ENCODE measurements at regions not wholly inside any gene's neighbourhood (a gene's known extent, or its start where the extent isn't known, plus 50 kb on each side); places are given as distances from the start of the nearest gene placed in this dataset.

GRCh38 chr10:3419719-3420495 is 247.3 kb upstream of the PITRM1 start:
- DNase-seq (ENCODE audit: low read depth): no peak
- in situ Hi-C loops (cut with HindIII; ENCODE audit: low pct_unique_long_range_greater_than_20kb, low sequenced_read_pairs): no loop called here

GRCh38 chr10:3418926-3419325 is 246.3 kb upstream of the PITRM1 start:
- DNase-seq (ENCODE audit: low read depth): no peak
- in situ Hi-C loops (cut with HindIII; ENCODE audit: low pct_unique_long_range_greater_than_20kb, low sequenced_read_pairs): no loop called here

- in situ Hi-C loops (cut with HindIII; ENCODE audit: low pct_unique_long_range_greater_than_20kb, low sequenced_read_pairs): no loop called here
- DNase-seq (ENCODE audit: low read depth): peak; percentile 79
Measured at GRCh38 chr10:3418041-3418754, 245.6 kb upstream of the PITRM1 start.

GRCh38 chr10:3417096-3417495 is 244.5 kb upstream of the PITRM1 start:
- DNase-seq (ENCODE audit: low read depth): no peak
- in situ Hi-C loops (cut with HindIII; ENCODE audit: low pct_unique_long_range_greater_than_20kb, low sequenced_read_pairs): no loop called here

GRCh38 chr10:3415878-3416605 is 243.5 kb upstream of the PITRM1 start:
- in situ Hi-C loops (cut with HindIII; ENCODE audit: low pct_unique_long_range_greater_than_20kb, low sequenced_read_pairs): no loop called here
- DNase-seq (ENCODE audit: low read depth): no peak

GRCh38 chr10:3415038-3415736 is 242.6 kb upstream of the PITRM1 start:
- no peak for DNase-seq (ENCODE audit: low read depth)
- in situ Hi-C loops (cut with HindIII; ENCODE audit: low pct_unique_long_range_greater_than_20kb, low sequenced_read_pairs): no loop called here

GRCh38 chr10:3414667-3415023 is 242.1 kb upstream of the PITRM1 start:
- in situ Hi-C loops (cut with HindIII; ENCODE audit: low pct_unique_long_range_greater_than_20kb, low sequenced_read_pairs): no loop called here

GRCh38 chr10:3413937-3414666 is 241.5 kb upstream of the PITRM1 start:
- no peak for DNase-seq (ENCODE audit: low read depth)
- in situ Hi-C loops (cut with HindIII; ENCODE audit: low pct_unique_long_range_greater_than_20kb, low sequenced_read_pairs): no loop called here

More at GRCh38 chr10:3414667-3415023, 242.1 kb upstream of the PITRM1 start:
- no peak for DNase-seq (ENCODE audit: low read depth)

GRCh38 chr10:3412646-3413045 is 240.1 kb upstream of the PITRM1 start:
- in situ Hi-C loops (cut with HindIII; ENCODE audit: low pct_unique_long_range_greater_than_20kb, low sequenced_read_pairs): no loop called here
- no peak for DNase-seq (ENCODE audit: low read depth)

- in situ Hi-C loops (cut with HindIII; ENCODE audit: low pct_unique_long_range_greater_than_20kb, low sequenced_read_pairs): no loop called here
- DNase-seq (ENCODE audit: low read depth): no peak
Measured at GRCh38 chr10:3412071-3412582, 239.5 kb upstream of the PITRM1 start.

GRCh38 chr10:3411044-3411443 is 238.5 kb upstream of the PITRM1 start:
- DNase-seq (ENCODE audit: low read depth): no peak
- in situ Hi-C loops (cut with HindIII; ENCODE audit: low pct_unique_long_range_greater_than_20kb, low sequenced_read_pairs): no loop called here

- DNase-seq (ENCODE audit: low read depth): no peak
- in situ Hi-C loops (cut with HindIII; ENCODE audit: low pct_unique_long_range_greater_than_20kb, low sequenced_read_pairs): no loop called here
Measured at GRCh38 chr10:3409928-3410327, 237.3 kb upstream of the PITRM1 start.

GRCh38 chr10:3408603-3409365 is 236.2 kb upstream of the PITRM1 start:
- DNase-seq (ENCODE audit: low read depth): no peak
- in situ Hi-C loops (cut with HindIII; ENCODE audit: low pct_unique_long_range_greater_than_20kb, low sequenced_read_pairs): no loop called here

- DNase-seq (ENCODE audit: low read depth): no peak
- in situ Hi-C loops (cut with HindIII; ENCODE audit: low pct_unique_long_range_greater_than_20kb, low sequenced_read_pairs): no loop called here
Measured at GRCh38 chr10:3407208-3407607, 234.6 kb upstream of the PITRM1 start.

GRCh38 chr10:3406556-3406955 is 234.0 kb upstream of the PITRM1 start:
- DNase-seq (ENCODE audit: low read depth): no peak
- in situ Hi-C loops (cut with HindIII; ENCODE audit: low pct_unique_long_range_greater_than_20kb, low sequenced_read_pairs): no loop called here

- in situ Hi-C loops (cut with HindIII; ENCODE audit: low pct_unique_long_range_greater_than_20kb, low sequenced_read_pairs): no loop called here
- DNase-seq (ENCODE audit: low read depth): no peak
Measured at GRCh38 chr10:3404381-3404780, 231.8 kb upstream of the PITRM1 start.

- in situ Hi-C loops (cut with HindIII; ENCODE audit: low pct_unique_long_range_greater_than_20kb, low sequenced_read_pairs): no loop called here
- DNase-seq (ENCODE audit: low read depth): no peak
Measured at GRCh38 chr10:3402187-3402751, 229.7 kb upstream of the PITRM1 start.

Measured in Caki2 (cell line).